Limb (tissue), 2 donors: ENCODE measurements at regions not wholly inside any gene's neighbourhood (a gene's known extent, or its start where the extent isn't known, plus 50 kb on each side); places are given as distances from the start of the nearest gene placed in this dataset.
A peak's percentile ranks its signal among the peaks of the same experiment; 100 is the strongest.
"Not testable (repeated sequence)": the region's sequence is repeated elsewhere in the genome, so short reads cannot be mapped to it uniquely, and the experiment has no call there.

Experiments
- DNase-seq, 2 donors: peaks; one replicate each; pipeline ENCODE4 v3.0.0-alpha.2; 2016; ENCODE audit errors: extremely low spot score in 2 of 2

DNA sequence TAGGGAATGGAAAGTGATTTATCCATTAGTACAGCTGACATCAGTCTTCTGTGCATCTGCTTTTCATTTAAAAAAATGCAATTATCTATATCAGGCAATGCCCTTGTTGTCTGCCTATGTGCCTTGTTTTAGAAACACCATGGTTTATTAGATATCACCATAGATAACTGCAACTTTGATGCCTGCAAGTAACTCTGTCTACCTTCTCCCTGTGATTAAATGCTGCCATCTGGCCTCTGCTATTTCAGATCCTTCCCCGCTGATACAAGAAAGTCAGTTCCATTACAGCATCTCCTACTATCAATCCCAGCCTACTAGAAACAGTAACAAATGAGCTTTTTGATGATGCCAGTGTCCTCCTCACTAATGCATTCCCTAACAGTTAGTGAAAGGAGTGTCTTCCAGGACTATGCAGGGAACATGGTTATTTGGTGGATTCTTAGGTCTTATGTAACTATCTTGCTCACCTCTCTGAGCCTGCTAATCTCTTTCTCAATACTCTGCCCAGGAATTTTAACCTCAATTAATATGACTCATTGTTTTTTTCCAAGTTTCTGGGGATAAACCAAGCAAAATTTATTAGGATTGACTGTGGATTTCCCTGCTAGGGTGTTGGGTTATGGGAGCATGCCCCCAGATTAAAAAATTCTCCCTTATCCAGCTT, 444.9 kb downstream of the RAPGEF2 start:
- no peak for DNase-seq

DNA sequence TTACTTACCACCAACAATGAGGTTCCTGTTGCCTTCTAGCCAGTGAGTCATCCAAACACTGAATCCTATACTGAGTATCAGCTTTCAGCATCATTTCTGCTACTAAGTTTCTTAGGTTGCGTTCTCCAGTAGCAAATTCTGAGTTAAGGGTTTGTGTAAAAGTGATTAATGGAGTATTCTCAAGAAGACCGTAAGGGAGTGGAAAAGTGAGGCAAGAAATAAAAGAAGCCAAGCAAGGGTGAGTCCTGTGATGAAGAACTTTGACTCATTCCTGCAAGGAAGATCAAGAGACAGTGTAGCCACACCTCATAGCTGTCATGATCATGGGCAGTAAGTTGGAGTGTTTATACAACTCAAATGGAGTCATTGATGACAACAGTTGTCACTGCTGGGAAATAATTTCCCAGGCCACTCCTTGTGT, 446.2 kb downstream of the RAPGEF2 start:
- no peak for DNase-seq

DNA sequence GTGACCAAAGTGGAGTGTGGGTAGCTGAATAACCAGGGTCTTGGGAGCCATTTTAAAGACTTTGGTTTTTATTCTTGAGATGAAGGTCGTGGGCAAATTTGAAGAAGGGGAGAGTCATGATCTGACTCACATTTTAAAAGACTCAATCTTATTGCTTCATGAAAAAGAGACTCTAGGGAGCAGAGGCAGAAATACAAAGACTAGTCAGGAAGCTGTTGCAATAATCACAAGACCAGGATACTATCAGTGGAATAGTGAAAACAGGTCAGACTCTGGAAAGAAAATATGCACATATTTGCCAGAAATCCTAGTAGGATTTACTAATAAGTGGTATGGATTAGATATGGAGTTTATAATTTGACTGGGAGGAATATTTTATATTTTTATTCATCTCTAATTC, 448.4 kb downstream of the RAPGEF2 start:
- no peak for DNase-seq

DNA sequence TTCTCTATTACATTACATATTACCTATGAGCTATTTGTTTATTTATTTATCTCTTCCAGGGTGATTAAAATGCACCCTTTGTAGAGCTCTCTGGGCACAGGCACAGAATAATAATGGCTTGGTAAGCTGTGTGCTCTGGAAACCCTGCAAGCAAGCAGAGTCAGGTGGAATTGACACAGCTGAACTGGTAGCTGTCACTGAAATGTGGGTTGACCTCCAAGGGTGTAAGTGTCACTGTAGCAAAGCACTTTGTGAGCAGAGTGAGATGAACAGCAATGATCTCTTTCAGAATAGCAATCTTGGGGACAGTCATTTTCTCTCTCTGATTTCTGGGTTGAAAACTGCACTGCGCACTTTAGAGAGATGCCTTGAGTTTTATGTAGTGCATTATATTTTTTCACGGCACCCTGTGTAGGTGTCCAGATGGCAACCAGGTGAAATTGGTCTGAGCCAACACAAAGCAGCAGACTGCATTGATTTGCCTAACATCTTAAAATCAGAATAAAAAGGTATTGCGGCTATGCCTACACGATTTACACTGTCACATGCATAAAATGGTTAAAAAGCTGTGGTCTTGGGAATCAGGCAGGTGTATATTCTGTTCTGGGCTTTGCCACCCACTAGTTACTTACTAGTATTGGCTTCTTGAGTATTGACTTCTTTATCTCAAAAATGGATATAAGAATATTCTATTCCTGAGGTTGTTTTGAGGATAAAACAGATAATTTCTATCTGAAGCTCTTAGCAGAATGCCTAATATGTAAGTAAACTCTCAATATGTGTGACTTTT, 450.3 kb downstream of the RAPGEF2 start:
- DNase-seq = no peak

DNA sequence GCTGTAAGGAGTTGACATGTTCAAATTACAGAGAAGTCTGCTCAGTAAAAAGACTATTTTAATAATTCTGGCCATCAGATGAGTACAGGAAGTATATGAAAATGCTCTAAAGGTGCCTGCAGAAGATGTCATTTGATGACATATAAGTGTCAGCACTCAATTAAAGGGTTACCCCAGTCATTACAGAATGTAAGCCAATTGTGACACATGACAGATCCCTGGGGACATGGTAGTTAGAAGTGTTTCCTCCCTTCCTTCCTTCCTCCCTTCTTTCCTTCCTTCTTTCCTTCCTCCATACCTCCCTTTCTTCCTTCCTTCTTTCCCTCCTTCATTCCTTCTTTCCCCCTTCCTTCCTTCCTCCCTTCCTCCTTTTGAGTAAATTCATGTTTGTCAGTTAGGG, 453.0 kb downstream of the RAPGEF2 start:
- DNase-seq = no peak

DNA sequence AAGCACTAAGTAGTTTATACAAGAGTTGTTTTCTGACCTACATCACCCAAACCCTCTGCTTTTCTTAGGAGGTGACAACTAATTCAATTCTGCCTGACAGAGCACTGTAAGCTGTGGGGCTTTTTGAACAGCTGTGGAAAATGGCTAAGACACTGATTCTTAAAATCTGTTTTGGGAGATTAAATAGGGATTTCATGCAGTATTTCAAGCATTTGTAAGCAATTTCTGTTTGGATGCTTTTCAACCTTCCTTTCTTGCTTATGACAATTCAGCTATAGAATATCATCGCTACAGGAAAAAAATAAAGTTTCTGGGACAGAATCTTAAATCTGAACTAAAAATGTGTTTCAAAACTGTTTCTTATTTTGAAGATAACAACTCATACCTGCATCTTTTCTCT, 459.5 kb downstream of the RAPGEF2 start:
- peak in 1 of 2 donors; percentile 27 for DNase-seq

DNA sequence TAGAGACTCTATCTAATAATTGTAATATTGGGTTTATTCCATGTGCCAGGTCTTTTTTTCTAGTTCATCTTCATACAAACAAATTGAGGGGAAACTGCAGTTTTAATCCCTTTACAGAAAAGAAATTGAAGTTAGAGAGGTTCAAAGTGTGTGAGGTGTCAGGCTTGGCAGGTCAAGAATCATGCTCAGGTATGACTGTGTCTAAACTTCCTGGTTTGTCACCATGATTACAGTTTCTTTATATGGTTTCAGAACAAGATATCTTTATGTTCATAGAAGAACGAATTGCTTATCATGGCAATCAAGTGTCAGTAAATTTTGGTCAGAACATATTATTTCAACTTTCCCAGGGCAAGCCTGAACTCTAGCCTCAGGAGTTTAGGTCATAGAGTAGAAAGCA, 460.4 kb downstream of the RAPGEF2 start:
- no peak for DNase-seq

DNA sequence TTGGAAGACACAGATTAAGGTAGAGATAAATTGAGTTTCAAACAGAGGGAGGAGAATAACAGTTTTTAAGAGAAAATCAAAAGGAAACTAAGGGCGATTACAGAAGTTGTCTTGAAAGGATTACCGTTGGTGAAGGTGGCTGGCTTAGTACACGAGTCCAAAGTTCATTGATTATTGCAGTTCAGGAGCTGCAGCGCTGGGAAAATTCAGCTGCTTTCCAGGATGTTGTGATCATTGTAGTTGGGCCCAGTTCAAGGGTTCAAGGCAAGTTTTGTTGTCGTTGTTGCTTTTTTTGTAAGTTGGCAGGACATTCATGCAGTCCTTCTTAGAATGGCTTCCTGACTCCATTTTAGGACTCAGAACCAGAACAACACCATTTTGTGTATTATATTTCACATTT, 461.7 kb downstream of the RAPGEF2 start:
- DNase-seq = no peak

DNA sequence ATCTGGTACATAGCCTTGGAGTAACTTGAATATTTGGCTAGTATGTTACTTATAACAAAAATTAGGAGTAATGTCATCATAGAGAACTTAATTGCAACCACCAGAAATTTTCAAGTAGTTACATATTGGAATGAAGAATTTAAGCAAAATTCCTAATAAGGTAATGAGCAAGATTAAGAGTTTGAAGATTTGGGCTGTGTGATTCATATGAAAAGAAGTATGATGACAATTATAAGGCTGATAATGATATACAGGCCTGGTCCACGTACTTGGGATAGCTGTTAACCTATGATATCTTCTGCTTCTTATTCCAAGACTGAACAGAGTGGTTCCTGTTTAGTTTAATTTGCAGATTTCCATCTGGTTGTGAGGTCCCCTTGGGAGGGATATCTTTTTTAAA, 463.9 kb downstream of the RAPGEF2 start:
- no peak for DNase-seq

DNA sequence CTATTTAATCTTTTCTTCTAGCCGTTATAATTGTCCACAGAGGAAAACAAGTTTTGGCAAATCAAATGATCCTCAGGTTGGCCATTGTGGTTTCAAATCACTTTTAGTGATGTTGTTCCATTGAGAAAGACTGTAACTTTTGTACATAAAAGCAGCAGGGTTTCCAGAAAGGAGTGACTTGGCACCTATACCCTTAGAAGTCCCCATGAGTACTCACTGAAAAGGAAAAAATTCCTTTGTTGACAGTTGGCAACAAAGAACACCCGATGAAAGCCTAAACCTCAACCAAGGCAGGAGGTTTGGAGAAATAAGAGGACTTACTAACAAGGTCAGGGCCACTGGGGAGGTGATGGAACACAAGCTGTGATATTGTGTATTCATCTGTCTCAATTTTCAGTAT, 474.4 kb downstream of the RAPGEF2 start:
- no peak for DNase-seq

DNA sequence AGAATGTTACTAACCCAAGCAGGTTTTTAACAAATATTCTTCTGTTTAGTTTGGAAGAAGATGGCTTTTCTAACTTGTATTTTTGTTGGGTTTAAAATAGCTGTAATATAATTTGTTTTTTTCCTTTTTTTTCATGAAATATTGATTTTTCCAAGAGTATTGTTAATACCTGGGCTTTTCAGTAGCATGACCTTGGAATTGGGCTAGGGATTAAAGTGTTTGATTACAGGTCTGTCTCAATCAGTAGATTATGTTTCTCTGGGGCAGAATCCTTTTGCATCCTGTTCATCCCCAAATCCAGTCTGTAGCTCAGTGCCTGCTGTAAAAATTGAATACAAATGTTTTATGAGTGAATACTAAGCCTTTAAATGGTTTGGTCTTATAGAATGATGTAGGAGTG, 479.8 kb downstream of the RAPGEF2 start:
- DNase-seq = no peak

DNA sequence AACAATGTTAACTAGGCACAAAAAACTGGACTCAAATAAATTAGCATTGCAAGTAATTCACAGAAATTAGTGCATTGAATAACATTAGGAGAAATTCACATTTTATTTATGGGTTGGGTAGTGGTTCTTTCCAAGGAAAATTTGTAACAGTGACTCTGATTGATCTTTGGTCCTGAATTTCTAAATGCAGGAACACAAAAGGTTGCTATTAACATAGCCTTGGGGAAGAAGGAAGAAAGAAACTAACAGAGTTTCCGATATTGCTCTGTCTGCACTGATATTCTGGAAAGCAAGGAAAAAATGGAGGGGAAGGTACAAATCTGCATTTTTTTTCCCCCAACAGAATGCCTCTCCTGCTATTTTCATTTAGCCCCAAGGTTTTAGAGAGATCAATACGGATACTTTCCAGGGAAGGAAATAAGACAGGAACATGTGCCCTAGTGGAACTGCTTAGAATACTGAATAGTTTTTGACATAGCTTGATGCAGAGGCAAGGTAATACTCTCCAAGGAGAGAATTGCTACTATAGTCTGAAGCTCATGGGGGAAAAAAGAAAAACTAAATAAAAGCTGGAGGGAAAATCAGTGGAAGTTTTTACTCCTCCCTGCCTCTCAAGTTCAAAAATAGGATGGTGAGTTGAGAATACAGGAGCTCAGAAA, 490.1 kb downstream of the RAPGEF2 start:
- no peak for DNase-seq

DNA sequence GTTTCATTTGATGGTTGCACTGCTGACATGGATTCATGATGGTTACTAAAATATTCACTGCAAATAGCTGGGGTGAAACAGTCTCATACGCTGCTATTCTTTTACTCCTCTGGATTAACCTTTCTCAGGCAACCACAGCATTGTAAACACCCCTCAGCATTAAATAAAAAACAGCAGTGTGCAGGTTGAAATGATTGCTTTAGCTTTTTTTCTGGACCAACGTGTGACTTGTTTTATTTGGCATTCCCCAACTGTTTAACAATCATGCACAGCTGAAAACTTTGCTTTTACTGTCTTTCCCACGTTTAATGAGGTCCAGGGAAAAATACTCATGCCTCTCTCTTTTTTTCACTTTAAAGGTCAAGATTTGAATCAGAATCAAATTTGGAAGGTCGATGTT, 490.8 kb downstream of the RAPGEF2 start:
- DNase-seq = no peak

DNA sequence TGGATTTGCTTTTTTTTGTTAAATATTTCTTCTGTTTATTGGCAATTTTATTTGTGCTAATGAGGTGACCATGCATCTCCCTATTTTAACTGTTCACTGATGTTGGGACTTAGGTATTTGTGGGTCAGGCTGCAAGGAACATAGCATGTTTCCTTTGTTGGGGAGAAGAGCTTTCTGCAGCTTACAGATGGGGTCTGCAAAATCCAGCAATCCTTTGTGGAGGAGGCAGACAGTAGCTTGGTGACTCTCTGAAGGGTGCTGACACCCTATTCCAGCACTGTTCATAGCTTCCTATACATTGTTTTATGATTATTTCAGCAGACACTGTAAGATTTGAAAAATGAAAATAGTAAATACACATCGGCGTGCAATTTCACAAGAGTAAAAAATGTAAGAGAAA, 491.7 kb downstream of the RAPGEF2 start:
- no peak for DNase-seq

DNA sequence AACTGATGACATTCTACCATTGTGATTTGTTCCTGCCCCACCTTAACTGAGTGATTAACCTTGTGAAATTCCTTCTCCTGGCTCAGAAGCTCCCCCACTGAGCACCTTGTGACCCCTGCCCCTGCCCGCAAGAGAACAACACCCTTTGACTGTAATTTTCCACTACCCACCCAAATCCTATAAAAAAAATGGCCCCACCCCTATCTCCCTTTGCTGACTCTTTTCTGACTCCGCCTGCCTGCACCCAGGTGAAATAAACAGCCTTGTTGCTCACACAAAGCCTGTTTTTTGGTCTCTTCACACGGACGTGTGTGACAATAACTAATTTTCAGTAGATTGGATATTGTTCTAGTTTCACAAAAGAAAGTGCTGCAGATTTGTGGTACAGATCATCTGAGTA, 492.2 kb downstream of the RAPGEF2 start:
- not testable (repeated sequence) for DNase-seq

DNA sequence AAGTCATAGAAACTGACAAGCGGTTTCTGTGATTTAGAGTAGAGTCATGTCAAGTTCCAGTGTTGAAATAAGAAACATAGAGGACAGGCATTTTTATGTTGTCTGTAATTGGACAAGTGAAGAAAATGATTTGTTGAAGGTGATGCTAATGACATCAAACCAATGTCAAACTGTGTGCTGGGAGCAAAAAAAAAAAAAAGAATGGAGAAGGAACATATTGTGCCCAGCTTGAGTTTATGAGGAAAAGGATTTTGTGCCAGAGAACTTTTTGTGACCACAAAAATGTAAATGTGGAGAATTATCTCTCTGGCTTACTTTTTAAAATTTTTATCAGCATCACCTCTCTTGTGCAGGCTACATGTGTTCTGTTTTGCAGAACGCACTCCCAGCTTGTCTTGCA, 495.7 kb downstream of the RAPGEF2 start:
- DNase-seq = no peak

DNA sequence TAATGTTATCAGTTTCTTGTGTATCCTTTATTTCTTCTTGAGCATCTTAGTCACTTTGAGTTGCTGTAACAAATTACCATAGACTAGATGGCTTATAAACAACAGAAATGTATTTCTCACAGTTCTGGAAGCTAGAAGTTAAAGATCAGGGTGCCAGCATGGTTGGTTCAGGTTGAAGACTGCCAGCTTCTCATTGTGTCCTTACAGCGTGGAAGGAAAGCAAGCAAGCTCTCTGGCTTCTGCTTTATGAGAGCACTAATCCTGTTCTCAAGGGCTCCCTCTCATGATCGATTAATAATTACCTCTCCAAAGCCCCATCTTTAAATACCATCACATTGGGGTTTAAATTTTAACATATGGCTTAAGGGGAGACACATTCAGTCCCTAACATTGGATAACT, 497.2 kb downstream of the RAPGEF2 start:
- DNase-seq = no peak

DNA sequence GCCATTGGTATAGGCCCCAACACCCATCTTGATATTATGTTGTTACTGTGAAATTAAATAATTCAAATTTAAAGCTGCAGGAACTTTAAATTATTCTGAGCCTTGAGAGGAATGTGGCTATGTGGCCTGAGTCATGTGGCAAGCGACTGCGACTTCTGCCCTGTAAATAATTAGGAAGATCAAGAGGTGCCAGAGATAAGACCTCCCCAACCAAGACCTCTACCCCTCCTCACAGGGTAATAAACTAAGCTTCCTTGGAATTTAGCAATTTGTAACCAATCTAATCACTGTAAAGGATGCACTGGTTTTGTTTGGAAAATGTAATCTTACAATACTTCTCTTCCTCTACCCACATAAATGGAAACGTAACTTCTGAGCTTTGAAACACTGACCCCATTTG, 501.9 kb downstream of the RAPGEF2 start:
- DNase-seq = no peak

DNA sequence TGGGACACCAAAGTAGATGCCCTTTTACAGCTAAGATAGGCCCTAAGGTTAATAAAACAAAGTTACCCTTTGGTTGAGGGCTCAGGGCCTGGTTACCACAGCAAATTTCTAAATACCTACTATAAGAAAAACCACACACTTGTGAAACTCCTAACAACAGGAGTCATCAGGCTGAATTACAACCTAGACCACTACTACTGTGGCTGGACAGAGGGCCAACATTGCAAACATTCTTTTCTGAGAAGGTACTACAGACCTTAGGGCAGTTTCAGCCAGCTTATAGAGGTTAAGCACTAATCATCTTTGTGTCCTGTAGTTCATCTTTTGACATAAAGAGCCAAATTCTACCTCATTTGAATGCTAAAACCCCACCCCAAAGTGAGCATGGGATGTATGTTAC, 504.0 kb downstream of the RAPGEF2 start:
- DNase-seq = no peak

DNA sequence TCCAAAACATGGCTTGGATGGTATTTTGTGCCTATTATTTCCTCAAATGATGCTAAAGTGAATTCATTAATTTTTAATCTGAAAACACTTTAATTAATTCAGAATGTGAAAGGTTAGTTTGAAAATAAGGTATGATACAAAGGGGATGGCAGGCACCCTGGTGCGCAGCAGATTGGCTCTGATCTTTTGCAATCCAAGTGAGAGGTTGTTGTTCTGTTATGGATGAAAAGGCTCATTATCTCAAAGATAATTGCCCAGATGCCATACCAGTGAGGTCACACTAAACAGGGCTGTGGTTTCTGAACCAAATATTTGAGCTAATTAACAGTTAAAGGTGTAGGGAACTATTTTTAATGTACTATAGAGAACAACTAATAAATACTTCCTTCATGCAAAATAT, 504.9 kb downstream of the RAPGEF2 start:
- DNase-seq = no peak

DNA sequence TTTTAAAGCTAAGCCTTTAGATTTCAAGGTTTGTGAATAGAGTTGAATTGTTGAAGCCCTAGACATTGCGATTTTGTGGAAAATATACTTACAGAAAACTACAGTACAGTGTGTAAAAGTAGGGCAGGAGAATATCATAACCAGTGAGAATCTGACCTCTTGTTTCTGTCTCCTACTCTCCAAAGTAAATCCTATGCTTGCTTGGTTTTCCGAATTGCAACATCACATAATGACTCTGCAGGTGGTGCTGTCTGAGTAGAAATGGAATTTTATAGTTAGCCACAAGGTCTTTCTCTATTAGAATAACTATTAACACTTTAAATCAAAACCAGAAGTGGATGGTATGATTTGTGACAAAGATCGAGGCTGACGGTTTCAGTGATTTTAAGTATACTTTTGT, 505.6 kb downstream of the RAPGEF2 start:
- DNase-seq = no peak

DNA sequence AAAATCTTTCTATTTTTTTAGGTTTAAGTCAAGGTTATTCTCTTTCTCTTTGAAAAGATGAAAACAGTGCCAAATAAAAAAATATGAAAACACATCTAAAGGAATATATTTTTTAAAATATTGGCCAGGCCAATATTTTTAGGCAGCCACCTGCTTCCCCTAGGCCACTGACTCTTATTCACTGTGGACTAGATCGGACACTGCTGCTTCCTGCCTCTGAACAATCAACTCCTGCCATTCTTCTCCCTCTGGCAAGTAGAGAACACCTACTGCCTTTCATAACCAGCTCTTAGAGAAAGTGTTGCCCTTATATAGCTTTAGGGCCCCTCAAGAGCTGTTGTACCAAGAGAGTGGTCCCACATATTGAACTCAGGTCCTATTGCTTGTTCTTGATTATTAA, 529.2 kb downstream of the RAPGEF2 start:
- no peak for DNase-seq
